Left lung (tissue), 4 donors: ENCODE measurements at regions not wholly inside any gene's neighbourhood (a gene's known extent, or its start where the extent isn't known, plus 50 kb on each side); places are given as distances from the start of the nearest gene placed in this dataset.

ENCODE experiments used
- ATAC-seq: fragments of 200-7000 bp; cut with Tn5 transposase; one replicate; pipeline ENCODE4 v1.9.1; 2020; ENCODE audit warnings: moderate library complexity
- DNase-seq, 4 donors: peaks; one replicate each; pipeline ENCODE4 v3.0.0-alpha.2; 2013 to 2020
- H3K27ac ChIP-seq, 2 donors: fragments of 200-600 bp; sonication (generic) in 1 of 2; one replicate each; pipeline versions ENCODE4 v1.5.0 to v1.8.0; 2020 to 2021
- H3K27me3 ChIP-seq, 2 donors: fragments of 200-600 bp; sonication (generic) in 1 of 2; one replicate each; pipeline versions ENCODE4 v1.5.0 to v1.8.0; 2020 to 2021
- H3K36me3 ChIP-seq, 2 donors: fragments of 200-600 bp; sonication (generic) in 1 of 2; one replicate each; pipeline versions ENCODE4 v1.5.0 to v1.8.0; 2020 to 2021
- H3K4me1 ChIP-seq, 2 donors: fragments of 200-600 bp; one replicate each; pipeline ENCODE4 v1.8.0; 2021
- H3K4me3 ChIP-seq, 2 donors: fragments of 200-600 bp; sonication (generic) in 1 of 2; one replicate each; pipeline versions ENCODE4 v1.5.0 to v1.8.0; 2020 to 2021; ENCODE audit warnings: mild to moderate bottlenecking in 1 of 2
- H3K9me3 ChIP-seq, 2 donors: fragments of 200-600 bp; sonication (generic) in 1 of 2; one replicate each; pipeline versions ENCODE4 v1.5.0 to v1.8.0; 2020 to 2021
- CTCF ChIP-seq, 2 donors: fragments of 200-600 bp; sonication (generic) in 1 of 2; IDR thresholded peaks; one replicate each; pipeline versions ENCODE4 v1.5.0 to v1.8.0; 2021; ENCODE audit warnings: antibody characterized with exemption in 2 of 2
- intact Hi-C, 2 donors: fragments of 100-400 bp; cut with DNase I; formaldehyde crosslinking; loops; one replicate each; pipeline versions ENCODE4 v1.11.2 to v1.14.2; 2022
- donor health status: DM: no; HTN: yes; CAD: no.
- donor health status: DM: no; HTN: no; CAD: no.

- Histone ChIP-seq H3K36me3 (no peaks in the 10 kb centered on the region), H3K4me3 (no peak overlapping the region), H3K9me3 (no peaks in the 10 kb centered on the region), H3K4me1 (no peaks in the 10 kb centered on the region), H3K27me3 (no peaks in the 10 kb centered on the region), H3K27ac (no peak overlapping the region)
- ATAC-seq (no peak), DNase-seq (no peak)
- intact Hi-C loops = no loop called here
- TF ChIP-seq CTCF (IDR thresholded peaks at IDR 0.05) = no peak
Observed at GRCh38 chr1:191669629-191670028, 488.6 kb upstream of the RGS18 start.

GRCh38 chr1:191671236-191671635, 487.0 kb upstream of the RGS18 start:
- H3K27me3 ChIP-seq = no peaks in the 10 kb centered on the region
- TF ChIP-seq CTCF (IDR thresholded peaks at IDR 0.05) = no peak
- DNase-seq = no peak
- no peaks in the 10 kb centered on the region for H3K36me3 ChIP-seq
- no peaks in the 10 kb centered on the region for H3K9me3 ChIP-seq
- H3K27ac ChIP-seq = no peak overlapping the region
- no peaks in the 10 kb centered on the region for H3K4me1 ChIP-seq
- no peak for ATAC-seq
- H3K4me3 ChIP-seq = no peak overlapping the region
- intact Hi-C loops = no loop called here

GRCh38 chr1:191674626-191675179, 483.6 kb upstream of the RGS18 start:
- ATAC-seq (no peak), DNase-seq (peak in 2 of 4 donors; percentile 27 to 42)
- no peak overlapping the region for H3K27ac ChIP-seq
- no peak for TF ChIP-seq CTCF (IDR thresholded peaks at IDR 0.05)
- H3K4me3 ChIP-seq = no peak overlapping the region
- no peaks in the 10 kb centered on the region for H3K27me3 ChIP-seq
- intact Hi-C loops = no loop called here
- no peaks in the 10 kb centered on the region for H3K36me3 ChIP-seq
- H3K9me3 ChIP-seq = peaks cover 0 to 2% of the 10 kb centered on the region in 2 donors
- H3K4me1 ChIP-seq = no peaks in the 10 kb centered on the region

- TF ChIP-seq CTCF (IDR thresholded peaks at IDR 0.05) = no peak
- peaks cover 0 to 3% of the 10 kb centered on the region in 2 donors for H3K9me3 ChIP-seq
- no peak overlapping the region for H3K4me3 ChIP-seq
- H3K27ac ChIP-seq = no peak overlapping the region
- H3K4me1 ChIP-seq = no peaks in the 10 kb centered on the region
- H3K27me3 ChIP-seq = no peaks in the 10 kb centered on the region
- H3K36me3 ChIP-seq = no peaks in the 10 kb centered on the region
- no peak for ATAC-seq
- no peak for DNase-seq
- intact Hi-C loops = no loop called here
Observed at GRCh38 chr1:191675856-191676783, 482.1 kb upstream of the RGS18 start.

GRCh38 chr1:191685669-191686068, 472.6 kb upstream of the RGS18 start:
- no peaks in the 10 kb centered on the region for H3K36me3 ChIP-seq
- no peak overlapping the region for H3K4me3 ChIP-seq
- H3K27me3 ChIP-seq = no peaks in the 10 kb centered on the region
- TF ChIP-seq CTCF (IDR thresholded peaks at IDR 0.05) = no peak
- H3K27ac ChIP-seq = no peak overlapping the region
- no peaks in the 10 kb centered on the region for H3K4me1 ChIP-seq
- no peak for DNase-seq
- intact Hi-C loops = no loop called here
- H3K9me3 ChIP-seq = peaks cover 0 to 12% of the 10 kb centered on the region in 2 donors
- ATAC-seq = no peak
